ENCODE measurements at regions not wholly inside any gene's neighbourhood (a gene's known extent, or its start where the extent isn't known, plus 50 kb on each side); places are given as distances from the start of the nearest gene placed in this dataset.
"Not testable (repeated sequence)": the region's sequence is repeated elsewhere in the genome, so short reads cannot be mapped to it uniquely, and the experiment has no call there.

GRCh38 chr16:17930280-17930679 is 406.3 kb downstream of the NPIPA8 start:
- no peaks in the 10 kb centered on the region for H3K4me1 Mint-ChIP-seq
- no peak for DNase-seq
- no peaks in the 10 kb centered on the region for H3K36me3 Mint-ChIP-seq
- H3K9me3 Mint-ChIP-seq: no peaks in the 10 kb centered on the region
- no peak overlapping the region for H3K27ac Mint-ChIP-seq
- H3K27me3 Mint-ChIP-seq: no peaks in the 10 kb centered on the region
- no peak overlapping the region for H3K4me3 Mint-ChIP-seq

DNA sequence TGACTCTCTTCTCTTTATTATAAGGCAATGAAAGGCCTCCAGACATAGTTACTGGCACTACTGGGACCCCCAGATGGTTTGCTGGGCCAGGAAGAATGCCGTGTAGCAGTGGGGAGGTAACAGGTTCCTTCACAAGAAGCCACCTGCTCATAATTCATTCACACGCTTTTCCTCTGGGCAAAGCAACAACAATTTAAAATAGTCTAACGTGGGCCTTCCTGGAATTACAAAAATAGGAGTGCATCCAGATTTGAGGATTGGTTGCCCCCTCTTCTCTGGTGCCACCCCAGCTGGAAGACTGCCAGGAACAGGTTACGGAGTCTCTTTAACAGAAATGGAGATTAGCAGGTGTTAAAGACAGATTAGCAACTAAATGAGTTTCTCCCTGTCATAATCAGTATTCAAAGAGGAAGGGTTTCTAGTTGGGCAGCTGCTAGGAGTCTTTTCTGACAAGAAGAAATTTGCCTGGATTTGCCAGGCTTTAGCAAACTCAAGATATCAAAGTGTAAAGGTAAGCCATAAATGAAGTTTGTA is 409.6 kb downstream of the NPIPA8 start:
- no peaks in the 10 kb centered on the region for H3K36me3 Mint-ChIP-seq
- no peak overlapping the region for H3K27ac Mint-ChIP-seq
- H3K9me3 Mint-ChIP-seq: no peaks in the 10 kb centered on the region
- no peaks in the 10 kb centered on the region for H3K4me1 Mint-ChIP-seq
- no peak for DNase-seq
- no peak overlapping the region for H3K4me3 Mint-ChIP-seq
- H3K27me3 Mint-ChIP-seq: peaks cover 4% of the 10 kb centered on the region

DNA sequence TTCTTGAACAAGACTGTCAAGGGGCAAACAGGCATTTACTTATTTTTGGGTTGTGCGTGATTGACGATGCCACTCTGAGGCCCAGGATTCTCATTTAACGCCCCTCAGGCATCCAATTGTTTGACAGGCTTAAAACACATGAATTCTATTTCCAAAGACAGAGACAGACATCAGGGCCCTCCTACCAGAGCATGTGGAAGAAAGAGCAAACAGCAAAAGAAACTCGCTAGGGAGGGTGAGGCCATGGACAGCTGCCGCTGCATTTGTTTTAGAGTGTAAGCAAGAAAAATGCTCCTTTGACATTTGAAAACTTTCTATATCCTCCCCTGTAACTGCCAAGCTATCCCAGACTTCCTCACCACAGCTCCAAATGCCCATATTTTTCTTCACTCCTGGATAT is 410.1 kb downstream of the NPIPA8 start:
- H3K4me3 Mint-ChIP-seq: no peak overlapping the region

DNA sequence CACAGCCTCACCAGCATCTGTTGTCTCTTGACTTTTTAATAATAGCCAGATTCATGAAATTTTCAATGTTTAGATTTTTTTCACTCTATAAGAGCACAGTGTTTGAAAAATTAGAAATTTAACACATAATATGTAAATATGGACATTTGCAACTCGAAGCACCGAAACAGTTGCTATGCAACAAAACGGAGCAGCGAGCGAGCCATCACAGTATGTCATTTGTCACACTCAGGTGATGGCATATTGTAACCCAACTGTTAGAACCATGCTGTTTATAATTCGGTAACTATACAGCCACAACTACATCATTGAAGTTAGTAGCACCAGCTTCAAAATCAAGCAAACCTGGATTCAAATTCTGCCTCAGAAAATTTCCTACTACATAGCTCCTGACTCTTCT is 410.8 kb downstream of the NPIPA8 start:
- H3K27me3 Mint-ChIP-seq: peaks cover 9% of the 10 kb centered on the region
- no peaks in the 10 kb centered on the region for H3K4me1 Mint-ChIP-seq

More for the DNA sequence above, 410.1 kb downstream of the NPIPA8 start:
- Mint-ChIP-seq H3K4me1 (no peaks in the 10 kb centered on the region), H3K27ac (no peak overlapping the region), H3K9me3 (no peaks in the 10 kb centered on the region), H3K27me3 (peaks cover 7% of the 10 kb centered on the region), H3K36me3 (no peaks in the 10 kb centered on the region)
- no peak for DNase-seq

DNA sequence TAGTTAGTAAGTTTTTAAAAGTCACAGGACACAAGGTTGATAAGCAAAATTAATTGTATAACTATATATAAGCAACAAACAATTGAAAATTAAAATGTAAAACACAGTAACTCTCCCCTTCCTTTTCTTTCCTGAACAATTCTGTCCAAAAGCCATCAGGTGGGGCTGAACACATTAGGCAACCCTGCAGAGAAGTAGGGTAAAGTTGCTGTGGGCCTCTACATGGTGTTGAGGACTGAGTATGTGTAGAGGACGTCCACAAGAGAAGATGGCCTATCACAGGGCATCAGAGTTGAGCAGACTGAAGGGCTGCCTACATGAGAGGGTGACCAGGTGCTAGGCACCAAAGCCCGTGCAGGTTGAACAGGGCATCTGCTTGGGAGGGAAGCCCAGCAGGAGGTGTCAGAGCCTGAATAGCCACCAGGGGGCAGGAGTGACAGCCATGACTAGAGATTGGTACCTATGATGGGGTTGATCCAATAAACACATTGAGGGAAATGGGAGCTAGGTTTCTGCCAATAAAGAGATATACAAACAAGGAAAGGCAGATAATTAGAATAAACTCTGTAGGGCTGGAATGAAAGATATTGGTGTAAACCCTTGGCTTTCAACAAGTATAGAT is 415.1 kb downstream of the NPIPA8 start:
- no peaks in the 10 kb centered on the region for H3K9me3 Mint-ChIP-seq
- peaks cover 24% of the 10 kb centered on the region for H3K27me3 Mint-ChIP-seq

More for the DNA sequence above, 410.8 kb downstream of the NPIPA8 start:
- H3K4me3 Mint-ChIP-seq: no peak overlapping the region
- H3K36me3 Mint-ChIP-seq: no peaks in the 10 kb centered on the region
- H3K27ac Mint-ChIP-seq: no peak overlapping the region
- H3K9me3 Mint-ChIP-seq: no peaks in the 10 kb centered on the region
- no peak for DNase-seq

GRCh38 chr16:17917316-17918019 is 419.1 kb downstream of the NPIPA8 start:
- Mint-ChIP-seq H3K4me3 (no peak overlapping the region), H3K27ac (no peak overlapping the region), H3K9me3 (peaks cover 8% of the 10 kb centered on the region), H3K27me3 (peaks cover 21% of the 10 kb centered on the region), H3K4me1 (no peaks in the 10 kb centered on the region), H3K36me3 (no peaks in the 10 kb centered on the region)
- DNase-seq: no peak

More for the DNA sequence above, 415.1 kb downstream of the NPIPA8 start:
- Mint-ChIP-seq H3K27ac (no peak overlapping the region), H3K36me3 (no peaks in the 10 kb centered on the region), H3K4me1 (no peaks in the 10 kb centered on the region), H3K4me3 (no peak overlapping the region)
- peak; percentile 38 for DNase-seq

- Mint-ChIP-seq H3K36me3 (no peaks in the 10 kb centered on the region), H3K27ac (no peak overlapping the region), H3K27me3 (peaks cover 15% of the 10 kb centered on the region), H3K9me3 (peaks cover 11% of the 10 kb centered on the region), H3K4me3 (no peak overlapping the region), H3K4me1 (no peaks in the 10 kb centered on the region)
- no peak for DNase-seq
Measured at GRCh38 chr16:17915791-17916190, 420.7 kb downstream of the NPIPA8 start.

DNA sequence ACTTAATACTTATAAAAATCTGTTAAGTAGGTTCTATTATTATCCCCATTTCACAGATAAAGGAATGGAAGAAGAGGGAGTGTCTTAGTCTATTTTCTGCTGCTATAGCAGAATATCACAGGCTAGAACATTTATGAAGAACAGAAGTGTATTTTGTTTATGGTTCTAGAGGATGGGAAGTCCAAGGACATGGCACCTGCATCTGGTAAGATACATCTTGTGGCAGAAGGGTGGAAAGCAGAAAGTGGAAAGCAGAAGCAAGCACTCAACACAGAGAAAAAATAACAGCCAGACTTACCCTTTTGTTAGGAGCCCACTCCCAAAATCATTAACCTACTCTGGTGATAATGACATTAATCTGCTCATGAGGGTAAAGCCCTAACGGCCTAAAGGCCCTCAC is 422.4 kb downstream of the NPIPA8 start:
- Mint-ChIP-seq H3K4me1 (no peaks in the 10 kb centered on the region), H3K4me3 (no peak overlapping the region), H3K27ac (no peak overlapping the region), H3K9me3 (peaks cover 16% of the 10 kb centered on the region), H3K27me3 (peaks cover 6% of the 10 kb centered on the region), H3K36me3 (no peaks in the 10 kb centered on the region)
- DNase-seq: no peak

GRCh38 chr16:17911578-17911977 is 425.0 kb downstream of the NPIPA8 start:
- peaks cover 24% of the 10 kb centered on the region for H3K9me3 Mint-ChIP-seq
- not testable (repeated sequence) for H3K36me3 Mint-ChIP-seq, DNase-seq, H3K27me3 Mint-ChIP-seq, H3K4me3 Mint-ChIP-seq, H3K27ac Mint-ChIP-seq, H3K4me1 Mint-ChIP-seq

- H3K36me3 Mint-ChIP-seq, DNase-seq, H3K27me3 Mint-ChIP-seq, H3K4me3 Mint-ChIP-seq, H3K4me1 Mint-ChIP-seq, H3K27ac Mint-ChIP-seq: not testable (repeated sequence)
- peaks cover 20% of the 10 kb centered on the region for H3K9me3 Mint-ChIP-seq
Measured at GRCh38 chr16:17906626-17907025, 429.9 kb downstream of the NPIPA8 start.

DNA sequence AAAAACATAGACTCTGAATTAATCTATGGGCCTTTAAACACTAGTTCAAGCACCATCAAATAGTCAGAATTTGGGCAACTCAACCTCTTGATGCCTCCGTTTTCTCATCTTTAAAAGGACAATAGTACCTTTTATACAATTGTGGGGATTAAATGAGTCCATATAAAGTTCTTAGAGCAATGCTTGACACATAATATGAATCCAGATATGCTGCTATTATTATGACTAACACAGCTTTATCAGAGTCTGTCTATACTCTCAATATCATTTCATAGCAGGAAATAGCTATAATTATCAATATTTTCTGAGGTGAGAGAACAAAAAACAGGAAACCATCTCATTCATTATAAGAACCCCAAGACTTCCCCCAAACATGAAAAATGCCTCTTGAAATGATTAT is 430.5 kb upstream of the XYLT1 start:
- Mint-ChIP-seq H3K36me3 (no peaks in the 10 kb centered on the region), H3K9me3 (peaks cover 5% of the 10 kb centered on the region), H3K4me1 (no peaks in the 10 kb centered on the region), H3K4me3 (no peak overlapping the region), H3K27ac (no peak overlapping the region), H3K27me3 (peaks cover 13% of the 10 kb centered on the region)
- no peak for DNase-seq

GRCh38 chr16:17899141-17899540 is 428.4 kb upstream of the XYLT1 start:
- no peak overlapping the region for H3K4me3 Mint-ChIP-seq
- H3K4me1 Mint-ChIP-seq: no peaks in the 10 kb centered on the region
- H3K9me3 Mint-ChIP-seq: no peaks in the 10 kb centered on the region
- H3K27ac Mint-ChIP-seq: no peak overlapping the region
- peaks cover 13% of the 10 kb centered on the region for H3K27me3 Mint-ChIP-seq
- no peak for DNase-seq
- no peaks in the 10 kb centered on the region for H3K36me3 Mint-ChIP-seq

DNA sequence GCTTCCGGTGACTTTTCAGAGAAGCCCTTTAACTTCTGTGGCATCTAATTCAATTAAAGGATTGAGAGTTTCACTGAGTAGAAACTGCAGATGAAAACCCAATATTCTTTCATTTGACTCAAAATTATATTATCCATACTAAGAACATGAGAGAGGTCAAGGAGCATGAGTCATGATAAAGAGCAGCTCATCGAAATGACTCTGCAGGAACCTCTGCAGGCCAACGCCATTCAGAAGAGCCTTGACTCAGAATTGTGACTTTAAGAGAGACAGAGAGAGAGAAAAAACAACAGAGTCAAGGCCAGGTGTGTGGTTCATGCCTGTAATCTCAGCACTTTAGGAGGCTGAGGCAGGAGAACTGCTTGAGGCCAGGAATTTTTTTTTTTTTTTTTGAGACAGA is 417.2 kb upstream of the XYLT1 start:
- DNase-seq: no peak
- Mint-ChIP-seq H3K4me1 (no peaks in the 10 kb centered on the region), H3K27ac (no peak overlapping the region), H3K4me3 (no peak overlapping the region), H3K27me3 (peaks cover 16% of the 10 kb centered on the region), H3K36me3 (no peaks in the 10 kb centered on the region), H3K9me3 (no peaks in the 10 kb centered on the region)

DNA sequence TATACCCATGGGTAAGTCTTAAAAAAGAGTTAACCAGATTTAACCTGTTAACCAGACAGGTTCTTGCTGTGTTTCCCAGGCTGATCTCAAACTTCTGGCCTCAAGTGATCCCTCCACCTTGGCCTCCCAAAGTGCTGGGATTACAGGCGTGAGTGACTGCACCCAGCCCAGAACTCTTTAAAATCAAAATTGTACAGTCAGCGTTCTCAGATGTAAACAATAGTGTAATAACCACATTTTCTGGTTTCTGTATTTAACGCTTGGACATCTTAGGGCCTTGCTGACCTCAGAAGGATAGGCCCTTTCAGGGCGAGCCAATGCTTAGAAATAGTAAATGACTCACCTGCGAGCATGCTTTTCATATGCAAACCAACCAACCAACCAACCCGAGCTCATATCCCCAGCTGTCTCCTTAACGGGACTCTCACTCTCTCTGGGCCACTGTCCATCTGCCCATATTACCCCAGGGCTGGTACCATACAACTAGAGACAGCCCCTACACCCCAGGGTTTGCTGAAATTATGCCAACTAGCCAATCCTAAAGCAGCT is 415.0 kb upstream of the XYLT1 start:
- no peak overlapping the region for H3K27ac Mint-ChIP-seq
- H3K4me1 Mint-ChIP-seq: no peaks in the 10 kb centered on the region
- no peaks in the 10 kb centered on the region for H3K9me3 Mint-ChIP-seq
- peaks cover 21% of the 10 kb centered on the region for H3K27me3 Mint-ChIP-seq
- no peak for DNase-seq
- no peaks in the 10 kb centered on the region for H3K36me3 Mint-ChIP-seq
- no peak overlapping the region for H3K4me3 Mint-ChIP-seq

GRCh38 chr16:17877821-17878360 is 407.1 kb upstream of the XYLT1 start:
- no peaks in the 10 kb centered on the region for H3K36me3 Mint-ChIP-seq
- H3K4me3 Mint-ChIP-seq: no peak overlapping the region
- H3K27me3 Mint-ChIP-seq: peaks cover 19% of the 10 kb centered on the region
- H3K9me3 Mint-ChIP-seq: no peaks in the 10 kb centered on the region
- no peak for DNase-seq
- no peak overlapping the region for H3K27ac Mint-ChIP-seq
- H3K4me1 Mint-ChIP-seq: no peaks in the 10 kb centered on the region
